Transverse colon (tissue), 4 donors: ENCODE measurements at regions not wholly inside any gene's neighbourhood (a gene's known extent, or its start where the extent isn't known, plus 50 kb on each side); places are given as distances from the start of the nearest gene placed in this dataset.

Experiments used
- DNase-seq: peaks from one replicate; pipeline ENCODE4 v3.0.0-alpha.2; 2019
- H3K27ac ChIP-seq, 4 donors: fragments of 200-600 bp; sonication (generic); 2 replicates each; pipeline ENCODE4 v1.5.1; 2016 to 2018; ENCODE audit warnings: inconsistent platforms in 4 of 4
- H3K27me3 ChIP-seq: fragments of 200-600 bp; sonication (generic); 2 replicates; pipeline ENCODE4 v1.5.1; 2017; ENCODE audit warnings: inconsistent platforms
- H3K36me3 ChIP-seq, 4 donors: fragments of 200-600 bp; sonication (generic); 2 replicates each; pipeline ENCODE4 v1.5.1; 2017 to 2019; ENCODE audit warnings: inconsistent platforms in 4 of 4
- H3K4me1 ChIP-seq, 4 donors: fragments of 200-600 bp; sonication (generic); 2 replicates each; pipeline ENCODE4 v1.5.1; 2017 to 2020; ENCODE audit warnings: inconsistent platforms in 4 of 4
- H3K4me3 ChIP-seq, 4 donors: fragments of 200-600 bp; sonication (generic); 1 replicate in 1 of 4; 2 replicates in 3 of 4; pipeline versions ENCODE4 v1.5.1 to v1.6.1; 2017 to 2019; ENCODE audit warnings: inconsistent platforms in 4 of 4
- H3K9me3 ChIP-seq, 2 donors: fragments of 200-600 bp; sonication (generic); 2 replicates each; pipeline ENCODE4 v1.5.1; 2017 to 2019; ENCODE audit warnings: inconsistent platforms in 2 of 2
- EP300 ChIP-seq: sonication (generic); formaldehyde crosslinking; IDR thresholded peaks from one replicate; pipeline ENCODE4 v1.6.1; 2017; ENCODE audit warnings: antibody characterized with exemption, low read depth
- POLR2A ChIP-seq: fragments of 450-650 bp; IDR thresholded peaks from one replicate; pipeline ENCODE4 v1.6.1; 2016; ENCODE audit warnings: antibody characterized with exemption, mild to moderate bottlenecking, moderate library complexity
- POLR2AphosphoS5 ChIP-seq, 3 donors: sonication (generic); formaldehyde crosslinking; IDR thresholded peaks; one replicate each; pipeline ENCODE4 v1.6.1; 2016; ENCODE audit warnings: antibody characterized with exemption in 3 of 3
- WGBS, 2 donors: methylation state at CpG; one replicate each; pipeline ENCODE4 v1.1.5; 2018; ENCODE audit warnings: low coverage in 1 of 2; 5-methylcytosine and 5-hydroxymethylcytosine counted together
- in situ Hi-C, 4 donors: fragments of 200-750 bp; cut with MboI; loops; one replicate each; pipeline versions ENCODE4 v1.15.0 to v1.15.1; 2017; ENCODE audit warnings: low sequenced_read_pairs in 3 of 4, low pct_ligation_motif_present in 1 of 4, low pct_unique_long_range_greater_than_20kb in 1 of 4
- intact Hi-C: fragments of 100-400 bp; cut with DNase I; formaldehyde crosslinking; loops from one replicate; pipeline ENCODE4 v1.15.1; 2023; ENCODE audit warnings: low total_unique reads
- TF ChIP-seq, protein P1 (sequence below), 5 experiments: fragments of 200-600 bp in 3 of 5; fragments of 450-650 bp in 2 of 5; sonication (generic) in 3 of 5; IDR thresholded peaks; 1 replicate in 2 of 5; 2 replicates in 3 of 5; pipeline ENCODE4 v1.5.1; 2016 to 2017; ENCODE audit warnings: antibody characterized with exemption in 5 of 5, inconsistent platforms in 3 of 5, mild to moderate bottlenecking in 2 of 5, moderate library complexity in 1 of 5

DNA sequence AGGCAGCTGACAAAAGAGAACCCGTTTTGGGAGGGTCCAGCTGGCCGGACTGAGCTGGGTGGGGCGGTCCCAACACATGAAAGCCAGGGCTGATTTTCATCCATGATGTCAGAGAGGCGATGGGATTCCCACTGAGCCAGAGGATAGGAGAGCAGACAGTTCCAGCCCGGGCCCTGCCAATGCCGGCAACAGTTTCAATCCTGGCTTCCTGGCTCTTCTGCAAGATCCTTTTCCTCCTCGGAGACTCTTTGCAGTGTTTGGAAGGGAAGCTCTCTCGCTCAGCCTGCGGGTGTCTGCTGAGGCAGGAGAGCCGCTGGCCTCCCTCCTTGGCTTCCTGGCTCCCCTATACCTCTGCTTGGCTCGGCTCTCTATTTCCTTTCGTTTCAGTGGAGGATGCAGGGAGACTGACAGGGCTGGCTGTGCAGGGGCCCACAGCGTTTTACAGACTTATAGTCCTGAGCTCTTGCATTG is 145.5 kb upstream of the SOX9 start:
- TF ChIP-seq POLR2AphosphoS5 (IDR thresholded peaks at IDR 0.05) (peak; percentile 30 to 43 (median 41)), POLR2A (peak; percentile 39), EP300 (no peak)
- TF ChIP-seq, protein P1, sequence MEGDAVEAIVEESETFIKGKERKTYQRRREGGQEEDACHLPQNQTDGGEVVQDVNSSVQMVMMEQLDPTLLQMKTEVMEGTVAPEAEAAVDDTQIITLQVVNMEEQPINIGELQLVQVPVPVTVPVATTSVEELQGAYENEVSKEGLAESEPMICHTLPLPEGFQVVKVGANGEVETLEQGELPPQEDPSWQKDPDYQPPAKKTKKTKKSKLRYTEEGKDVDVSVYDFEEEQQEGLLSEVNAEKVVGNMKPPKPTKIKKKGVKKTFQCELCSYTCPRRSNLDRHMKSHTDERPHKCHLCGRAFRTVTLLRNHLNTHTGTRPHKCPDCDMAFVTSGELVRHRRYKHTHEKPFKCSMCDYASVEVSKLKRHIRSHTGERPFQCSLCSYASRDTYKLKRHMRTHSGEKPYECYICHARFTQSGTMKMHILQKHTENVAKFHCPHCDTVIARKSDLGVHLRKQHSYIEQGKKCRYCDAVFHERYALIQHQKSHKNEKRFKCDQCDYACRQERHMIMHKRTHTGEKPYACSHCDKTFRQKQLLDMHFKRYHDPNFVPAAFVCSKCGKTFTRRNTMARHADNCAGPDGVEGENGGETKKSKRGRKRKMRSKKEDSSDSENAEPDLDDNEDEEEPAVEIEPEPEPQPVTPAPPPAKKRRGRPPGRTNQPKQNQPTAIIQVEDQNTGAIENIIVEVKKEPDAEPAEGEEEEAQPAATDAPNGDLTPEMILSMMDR (IDR thresholded peaks at IDR 0.05): no peak
- Histone ChIP-seq H3K27me3 (no peaks in the 10 kb centered on the region), H3K4me1 (peaks cover 0 to 26% (median 20%) of the 10 kb centered on the region in 4 donors), H3K4me3 (peak overlapping the region; percentile 5 to 38 (median 28)), H3K27ac (peak overlapping the region; percentile 83 to 89 (median 88)), H3K9me3 (no peaks in the 10 kb centered on the region), H3K36me3 (no peaks in the 10 kb centered on the region)
- in situ Hi-C loops (no loop called here), intact Hi-C loops (no loop called here)
- 16% methylated on average over 13 of the region's 13 CpGs; no CpG with 5 or more reads in 1 of the 2 donors for WGBS, 2 donors
- peak; percentile 75 for DNase-seq

DNA sequence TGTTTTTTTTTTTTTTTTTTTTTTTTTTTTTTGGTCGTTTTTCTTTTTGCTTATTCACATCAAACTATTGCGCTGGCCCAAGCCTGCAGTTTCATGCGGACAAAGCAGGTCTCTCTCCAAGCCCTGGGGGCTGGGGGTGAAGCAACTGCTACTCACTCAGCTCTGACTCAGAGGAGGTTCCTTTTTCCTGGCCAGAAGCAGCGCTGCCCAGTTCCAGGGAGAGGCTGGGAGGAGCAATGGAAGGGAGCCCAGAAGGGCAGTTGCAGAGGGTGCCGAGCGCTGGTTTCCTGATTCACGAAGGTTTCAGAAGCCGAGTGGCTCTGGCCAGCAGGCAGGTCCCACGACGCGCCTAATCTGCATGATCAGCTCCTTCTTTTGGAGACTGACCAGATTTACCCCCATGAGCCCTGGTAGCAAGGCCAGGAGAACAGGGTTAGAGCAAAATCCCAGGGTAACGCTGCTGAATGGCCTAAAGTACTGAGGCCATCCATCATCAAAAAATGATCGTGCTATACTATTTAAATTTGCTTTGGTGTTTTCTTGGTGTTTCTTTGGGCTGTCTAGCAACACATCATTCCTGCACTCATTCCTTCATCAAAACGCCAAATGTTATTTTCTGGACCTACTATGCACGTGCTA is 144.7 kb upstream of the SOX9 start:
- Histone ChIP-seq H3K9me3 (no peaks in the 10 kb centered on the region), H3K27ac (peak overlapping the region; percentile 83 to 89 (median 88)), H3K4me1 (peaks cover 0 to 26% (median 20%) of the 10 kb centered on the region in 4 donors), H3K36me3 (no peaks in the 10 kb centered on the region), H3K27me3 (no peaks in the 10 kb centered on the region), H3K4me3 (peak overlapping the region in 1 of 4 donors; percentile 38)
- TF ChIP-seq EP300 (no peak), POLR2AphosphoS5 (IDR thresholded peaks at IDR 0.05) (no peak), POLR2A (no peak)
- TF ChIP-seq, protein P1 (IDR thresholded peaks at IDR 0.05): no peak
- DNase-seq: peak; percentile 79
- WGBS, 2 donors: 45 to 60% methylated on average over 4 to 10 of the region's 15 CpGs
- intact Hi-C loops: no loop called here
- in situ Hi-C loops: no loop called here

DNA sequence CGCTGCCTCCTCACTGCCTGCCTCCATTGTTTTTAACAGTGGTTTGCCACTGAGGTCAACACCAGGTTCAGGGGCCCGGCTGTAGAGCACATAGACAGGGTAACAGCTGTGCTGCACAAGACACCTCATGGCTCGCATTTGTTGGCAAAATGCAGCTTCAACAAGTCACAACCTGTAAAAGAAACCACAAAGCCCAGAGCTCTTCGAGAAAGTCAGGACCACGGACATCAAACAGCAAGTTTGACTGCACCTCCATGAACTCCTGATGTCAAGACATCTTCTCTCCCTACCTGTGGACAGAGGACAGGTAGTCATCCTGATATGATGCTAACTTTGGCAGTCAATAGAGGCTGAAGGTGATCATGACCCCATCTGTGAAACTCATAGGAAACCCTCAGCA is 142.4 kb upstream of the SOX9 start:
- WGBS, 2 donors: 86% methylated on average over 5 of the region's 5 CpGs; no CpG with 5 or more reads in 1 of the 2 donors
- no peak overlapping the region for H3K27ac ChIP-seq
- TF ChIP-seq POLR2AphosphoS5 (IDR thresholded peaks at IDR 0.05) (no peak), POLR2A (no peak), EP300 (no peak)
- TF ChIP-seq, protein P1 (IDR thresholded peaks at IDR 0.05): no peak
- intact Hi-C loops: no loop called here
- in situ Hi-C loops: no loop called here
- no peaks in the 10 kb centered on the region for H3K36me3 ChIP-seq
- no peaks in the 10 kb centered on the region for H3K27me3 ChIP-seq
- no peaks in the 10 kb centered on the region for H3K9me3 ChIP-seq
- no peak overlapping the region for H3K4me3 ChIP-seq
- no peak for DNase-seq
- H3K4me1 ChIP-seq: peaks cover 0 to 26% (median 20%) of the 10 kb centered on the region in 4 donors

DNA sequence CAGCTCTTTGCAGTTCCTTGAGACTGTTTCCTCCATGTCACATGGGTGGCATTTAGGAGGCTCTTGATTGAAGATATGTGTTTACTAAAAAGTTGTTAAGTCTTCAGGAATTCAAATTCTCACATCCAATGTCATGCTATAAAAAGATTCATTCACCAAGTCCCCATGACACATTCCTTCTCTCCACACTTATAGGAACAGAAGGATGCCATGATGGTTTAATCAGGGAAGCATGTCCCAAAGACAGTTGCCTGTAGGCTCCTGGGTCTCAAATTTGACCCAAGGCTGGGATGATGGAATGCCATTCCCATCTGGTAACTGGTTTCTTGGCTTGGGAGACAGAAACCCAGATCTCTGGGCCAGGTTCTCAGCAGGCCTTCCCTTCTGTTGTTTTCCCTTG is 140.6 kb upstream of the SOX9 start:
- no peaks in the 10 kb centered on the region for H3K9me3 ChIP-seq
- intact Hi-C loops (no loop called here), in situ Hi-C loops (no loop called here)
- DNase-seq: no peak
- no peak overlapping the region for H3K4me3 ChIP-seq
- H3K4me1 ChIP-seq: peaks cover 0 to 11% (median 6%) of the 10 kb centered on the region in 4 donors
- H3K27ac ChIP-seq: no peak overlapping the region
- H3K36me3 ChIP-seq: no peaks in the 10 kb centered on the region
- TF ChIP-seq POLR2AphosphoS5 (IDR thresholded peaks at IDR 0.05) (no peak), EP300 (no peak), POLR2A (no peak)
- TF ChIP-seq, protein P1 (IDR thresholded peaks at IDR 0.05): no peak
- H3K27me3 ChIP-seq: no peaks in the 10 kb centered on the region
